Neural cell (in vitro differentiated cells): ENCODE measurements at regions not wholly inside any gene's neighbourhood (a gene's known extent, or its start where the extent isn't known, plus 50 kb on each side); places are given as distances from the start of the nearest gene placed in this dataset.

Experiments
- MXI1 ChIP-seq: fragments of 450-650 bp; conservative IDR thresholded peaks from 2 replicates; pipeline ENCODE4 v1.6.1; 2014; ENCODE audit warnings: antibody characterized with exemption, mild to moderate bottlenecking; ENCODE audit not compliant: poor library complexity, severe bottlenecking
- POLR2AphosphoS5 ChIP-seq: IDR thresholded peaks from 2 replicates; pipeline ENCODE4 v1.6.1; 2012
- TAF1 ChIP-seq: IDR thresholded peaks from 2 replicates; pipeline ENCODE4 v1.6.1; 2012; ENCODE audit warnings: low read depth
- TF ChIP-seq, protein P1 (sequence below): fragments of 450-650 bp; IDR thresholded peaks from 2 replicates; pipeline ENCODE4 v1.5.1; 2014; ENCODE audit warnings: antibody characterized with exemption, mild to moderate bottlenecking, moderate library complexity; ENCODE audit not compliant: poor library complexity, severe bottlenecking

DNA sequence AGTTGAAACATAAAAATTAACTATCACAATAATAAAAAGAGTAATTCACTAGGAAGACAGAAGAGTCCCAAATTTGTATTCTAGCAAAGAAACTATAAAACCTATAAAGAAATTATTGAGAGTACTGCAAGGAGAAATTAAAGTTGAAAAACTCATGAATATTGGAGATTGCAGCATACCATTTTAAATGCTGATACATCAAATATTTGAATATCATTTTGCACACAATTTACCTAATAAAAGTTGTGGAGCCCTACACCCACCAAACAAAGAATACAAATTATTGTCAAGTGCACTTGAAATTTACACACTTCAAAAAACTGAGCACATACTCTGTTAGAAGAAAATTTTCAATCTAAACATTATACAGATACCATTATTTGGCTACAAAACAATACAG is 531.6 kb upstream of the SMIM21 start:
- TF ChIP-seq POLR2AphosphoS5 (no peak), TAF1 (no peak), MXI1 (no peak)
- TF ChIP-seq, protein P1, sequence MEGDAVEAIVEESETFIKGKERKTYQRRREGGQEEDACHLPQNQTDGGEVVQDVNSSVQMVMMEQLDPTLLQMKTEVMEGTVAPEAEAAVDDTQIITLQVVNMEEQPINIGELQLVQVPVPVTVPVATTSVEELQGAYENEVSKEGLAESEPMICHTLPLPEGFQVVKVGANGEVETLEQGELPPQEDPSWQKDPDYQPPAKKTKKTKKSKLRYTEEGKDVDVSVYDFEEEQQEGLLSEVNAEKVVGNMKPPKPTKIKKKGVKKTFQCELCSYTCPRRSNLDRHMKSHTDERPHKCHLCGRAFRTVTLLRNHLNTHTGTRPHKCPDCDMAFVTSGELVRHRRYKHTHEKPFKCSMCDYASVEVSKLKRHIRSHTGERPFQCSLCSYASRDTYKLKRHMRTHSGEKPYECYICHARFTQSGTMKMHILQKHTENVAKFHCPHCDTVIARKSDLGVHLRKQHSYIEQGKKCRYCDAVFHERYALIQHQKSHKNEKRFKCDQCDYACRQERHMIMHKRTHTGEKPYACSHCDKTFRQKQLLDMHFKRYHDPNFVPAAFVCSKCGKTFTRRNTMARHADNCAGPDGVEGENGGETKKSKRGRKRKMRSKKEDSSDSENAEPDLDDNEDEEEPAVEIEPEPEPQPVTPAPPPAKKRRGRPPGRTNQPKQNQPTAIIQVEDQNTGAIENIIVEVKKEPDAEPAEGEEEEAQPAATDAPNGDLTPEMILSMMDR = no peak
